ENCODE measurements at regions not wholly inside any gene's neighbourhood (a gene's known extent, or its start where the extent isn't known, plus 50 kb on each side); places are given as distances from the start of the nearest gene placed in this dataset.

DNA sequence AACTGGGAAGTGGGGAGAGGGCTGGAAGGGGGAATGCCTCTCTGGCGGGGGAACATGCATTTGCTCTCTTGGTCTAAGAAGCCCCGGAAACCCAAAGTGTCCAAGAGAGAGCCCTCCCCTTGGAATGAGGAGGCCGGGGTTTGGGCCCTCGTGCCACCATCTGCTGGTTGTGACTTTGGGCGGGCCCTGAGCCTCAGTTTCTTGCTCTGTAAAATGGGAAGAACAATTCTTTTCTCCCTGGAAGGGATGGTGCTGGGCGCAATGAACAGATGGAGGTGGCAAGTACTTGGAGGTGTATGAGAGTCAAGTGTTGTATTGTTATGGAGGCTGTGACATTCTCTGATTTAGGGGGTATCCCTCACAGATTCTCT, 69.9 kb upstream of the TARDBP start:
- ATAC-seq = no peak
- no peak for TF ChIP-seq ARNTL (CRISPR knock-in tag; IDR thresholded peaks at IDR 0.05; ENCODE audit: borderline replicate concordance, low read depth)
- TF ChIP-seq ZFP3 (CRISPR knock-in tag; IDR thresholded peaks at IDR 0.05) = no peak
- TF ChIP-seq TCF4 (CRISPR knock-in tag; IDR thresholded peaks at IDR 0.05; ENCODE audit: borderline replicate concordance) = no peak
- no peak for TF ChIP-seq RARB (CRISPR knock-in tag; IDR thresholded peaks at IDR 0.05)
- no peak for TF ChIP-seq SNAI2 (CRISPR knock-in tag; IDR thresholded peaks at IDR 0.05)
- TF ChIP-seq GLIS3 (CRISPR knock-in tag; IDR thresholded peaks at IDR 0.05) = no peak
- TF ChIP-seq, protein P1, sequence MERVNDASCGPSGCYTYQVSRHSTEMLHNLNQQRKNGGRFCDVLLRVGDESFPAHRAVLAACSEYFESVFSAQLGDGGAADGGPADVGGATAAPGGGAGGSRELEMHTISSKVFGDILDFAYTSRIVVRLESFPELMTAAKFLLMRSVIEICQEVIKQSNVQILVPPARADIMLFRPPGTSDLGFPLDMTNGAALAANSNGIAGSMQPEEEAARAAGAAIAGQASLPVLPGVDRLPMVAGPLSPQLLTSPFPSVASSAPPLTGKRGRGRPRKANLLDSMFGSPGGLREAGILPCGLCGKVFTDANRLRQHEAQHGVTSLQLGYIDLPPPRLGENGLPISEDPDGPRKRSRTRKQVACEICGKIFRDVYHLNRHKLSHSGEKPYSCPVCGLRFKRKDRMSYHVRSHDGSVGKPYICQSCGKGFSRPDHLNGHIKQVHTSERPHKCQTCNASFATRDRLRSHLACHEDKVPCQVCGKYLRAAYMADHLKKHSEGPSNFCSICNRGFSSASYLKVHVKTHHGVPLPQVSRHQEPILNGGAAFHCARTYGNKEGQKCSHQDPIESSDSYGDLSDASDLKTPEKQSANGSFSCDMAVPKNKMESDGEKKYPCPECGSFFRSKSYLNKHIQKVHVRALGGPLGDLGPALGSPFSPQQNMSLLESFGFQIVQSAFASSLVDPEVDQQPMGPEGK (CRISPR knock-in tag; IDR thresholded peaks at IDR 0.05; ENCODE audit: borderline replicate concordance) = no peak
- no peak for TF ChIP-seq ZNF8 (CRISPR knock-in tag; IDR thresholded peaks at IDR 0.05)
- TF ChIP-seq BACH2 (CRISPR knock-in tag; IDR thresholded peaks at IDR 0.05; ENCODE audit: borderline replicate concordance) = no peak
- no peak for TF ChIP-seq ZFP30 (CRISPR knock-in tag; IDR thresholded peaks at IDR 0.05)
- no peak for TF ChIP-seq PPARA (CRISPR knock-in tag; IDR thresholded peaks at IDR 0.05; ENCODE audit: borderline replicate concordance)

DNA sequence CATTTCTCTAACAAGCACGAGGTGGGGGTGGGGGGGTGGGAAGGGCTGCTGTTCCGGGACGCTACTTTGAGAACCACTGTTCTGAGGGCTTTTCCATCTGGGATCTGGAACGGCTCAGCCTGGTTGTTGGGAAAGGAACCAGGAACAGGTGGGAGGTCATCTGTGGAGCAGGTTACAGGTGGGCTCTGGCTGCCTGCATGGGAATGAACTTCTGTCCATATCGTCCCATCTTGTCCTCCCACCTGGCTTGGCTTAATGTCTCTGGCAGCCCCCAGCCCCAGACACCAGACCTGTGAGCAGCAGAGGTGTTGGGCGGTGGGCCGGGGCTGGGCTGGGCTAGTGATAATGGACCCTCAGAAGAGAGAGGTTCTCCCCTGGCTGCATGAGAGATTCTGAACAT, 69.4 kb upstream of the TARDBP start:
- TF ChIP-seq ZNF70 (CRISPR knock-in tag; IDR thresholded peaks at IDR 0.05) (no peak), TCF4 (CRISPR knock-in tag; IDR thresholded peaks at IDR 0.05; ENCODE audit: borderline replicate concordance) (no peak), ISL1 (CRISPR knock-in tag; IDR thresholded peaks at IDR 0.05) (no peak), TOX (CRISPR knock-in tag; IDR thresholded peaks at IDR 0.05; ENCODE audit: borderline replicate concordance) (no peak), ZNF8 (CRISPR knock-in tag; IDR thresholded peaks at IDR 0.05) (no peak), ARNTL (CRISPR knock-in tag; IDR thresholded peaks at IDR 0.05; ENCODE audit: borderline replicate concordance, low read depth) (no peak)
- TF ChIP-seq, protein P2, sequence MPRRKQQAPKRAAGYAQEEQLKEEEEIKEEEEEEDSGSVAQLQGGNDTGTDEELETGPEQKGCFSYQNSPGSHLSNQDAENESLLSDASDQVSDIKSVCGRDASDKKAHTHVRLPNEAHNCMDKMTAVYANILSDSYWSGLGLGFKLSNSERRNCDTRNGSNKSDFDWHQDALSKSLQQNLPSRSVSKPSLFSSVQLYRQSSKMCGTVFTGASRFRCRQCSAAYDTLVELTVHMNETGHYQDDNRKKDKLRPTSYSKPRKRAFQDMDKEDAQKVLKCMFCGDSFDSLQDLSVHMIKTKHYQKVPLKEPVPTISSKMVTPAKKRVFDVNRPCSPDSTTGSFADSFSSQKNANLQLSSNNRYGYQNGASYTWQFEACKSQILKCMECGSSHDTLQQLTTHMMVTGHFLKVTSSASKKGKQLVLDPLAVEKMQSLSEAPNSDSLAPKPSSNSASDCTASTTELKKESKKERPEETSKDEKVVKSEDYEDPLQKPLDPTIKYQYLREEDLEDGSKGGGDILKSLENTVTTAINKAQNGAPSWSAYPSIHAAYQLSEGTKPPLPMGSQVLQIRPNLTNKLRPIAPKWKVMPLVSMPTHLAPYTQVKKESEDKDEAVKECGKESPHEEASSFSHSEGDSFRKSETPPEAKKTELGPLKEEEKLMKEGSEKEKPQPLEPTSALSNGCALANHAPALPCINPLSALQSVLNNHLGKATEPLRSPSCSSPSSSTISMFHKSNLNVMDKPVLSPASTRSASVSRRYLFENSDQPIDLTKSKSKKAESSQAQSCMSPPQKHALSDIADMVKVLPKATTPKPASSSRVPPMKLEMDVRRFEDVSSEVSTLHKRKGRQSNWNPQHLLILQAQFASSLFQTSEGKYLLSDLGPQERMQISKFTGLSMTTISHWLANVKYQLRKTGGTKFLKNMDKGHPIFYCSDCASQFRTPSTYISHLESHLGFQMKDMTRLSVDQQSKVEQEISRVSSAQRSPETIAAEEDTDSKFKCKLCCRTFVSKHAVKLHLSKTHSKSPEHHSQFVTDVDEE (CRISPR knock-in tag; IDR thresholded peaks at IDR 0.05) = no peak
- TF ChIP-seq, protein P3, sequence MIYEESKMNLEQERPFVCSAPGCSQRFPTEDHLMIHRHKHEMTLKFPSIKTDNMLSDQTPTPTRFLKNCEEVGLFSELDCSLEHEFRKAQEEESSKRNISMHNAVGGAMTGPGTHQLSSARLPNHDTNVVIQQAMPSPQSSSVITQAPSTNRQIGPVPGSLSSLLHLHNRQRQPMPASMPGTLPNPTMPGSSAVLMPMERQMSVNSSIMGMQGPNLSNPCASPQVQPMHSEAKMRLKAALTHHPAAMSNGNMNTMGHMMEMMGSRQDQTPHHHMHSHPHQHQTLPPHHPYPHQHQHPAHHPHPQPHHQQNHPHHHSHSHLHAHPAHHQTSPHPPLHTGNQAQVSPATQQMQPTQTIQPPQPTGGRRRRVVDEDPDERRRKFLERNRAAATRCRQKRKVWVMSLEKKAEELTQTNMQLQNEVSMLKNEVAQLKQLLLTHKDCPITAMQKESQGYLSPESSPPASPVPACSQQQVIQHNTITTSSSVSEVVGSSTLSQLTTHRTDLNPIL (CRISPR knock-in tag; IDR thresholded peaks at IDR 0.05; ENCODE audit: low read depth) = no peak
- ATAC-seq = no peak

DNA sequence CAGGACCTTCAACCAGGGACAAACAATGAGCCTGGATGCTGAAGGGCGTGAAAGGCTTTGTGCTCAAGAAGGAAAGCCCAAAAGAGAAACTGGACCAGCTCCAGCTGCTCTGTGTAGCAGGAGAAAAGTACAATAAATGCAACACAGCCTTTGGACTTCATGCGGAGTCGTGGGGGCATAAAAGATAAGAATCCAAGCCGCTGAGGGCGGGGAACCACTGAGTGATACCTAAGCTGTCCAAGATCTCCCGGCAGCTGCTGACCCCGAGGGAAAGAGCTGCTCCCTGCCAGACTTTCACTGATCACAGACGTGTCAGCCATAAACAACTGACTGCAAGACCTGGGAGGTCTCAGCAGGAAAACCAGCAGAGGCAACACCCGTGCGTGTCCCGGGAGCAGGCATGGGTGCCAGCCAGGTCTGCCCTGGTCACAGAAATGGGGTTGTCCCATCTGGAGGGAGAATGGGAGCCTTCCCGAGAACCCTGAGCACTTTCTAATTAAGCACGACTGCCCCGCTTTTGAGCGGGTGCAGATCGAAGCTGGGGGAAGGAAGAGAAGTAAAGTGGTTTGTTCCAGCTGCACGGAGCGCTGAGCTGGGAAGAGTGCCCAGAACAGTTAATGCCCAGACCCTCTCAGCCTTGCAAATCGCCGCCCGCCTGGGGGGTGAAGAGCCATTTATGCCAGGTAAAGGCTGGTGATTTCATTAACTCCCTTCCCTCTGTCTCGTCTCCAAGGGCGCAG, 68.3 kb upstream of the TARDBP start:
- TF ChIP-seq SNAI2 (CRISPR knock-in tag; IDR thresholded peaks at IDR 0.05) (no peak), TCF4 (CRISPR knock-in tag; IDR thresholded peaks at IDR 0.05; ENCODE audit: borderline replicate concordance) (no peak), ISL1 (CRISPR knock-in tag; IDR thresholded peaks at IDR 0.05) (no peak)
- peak; percentile 44 for ATAC-seq

DNA sequence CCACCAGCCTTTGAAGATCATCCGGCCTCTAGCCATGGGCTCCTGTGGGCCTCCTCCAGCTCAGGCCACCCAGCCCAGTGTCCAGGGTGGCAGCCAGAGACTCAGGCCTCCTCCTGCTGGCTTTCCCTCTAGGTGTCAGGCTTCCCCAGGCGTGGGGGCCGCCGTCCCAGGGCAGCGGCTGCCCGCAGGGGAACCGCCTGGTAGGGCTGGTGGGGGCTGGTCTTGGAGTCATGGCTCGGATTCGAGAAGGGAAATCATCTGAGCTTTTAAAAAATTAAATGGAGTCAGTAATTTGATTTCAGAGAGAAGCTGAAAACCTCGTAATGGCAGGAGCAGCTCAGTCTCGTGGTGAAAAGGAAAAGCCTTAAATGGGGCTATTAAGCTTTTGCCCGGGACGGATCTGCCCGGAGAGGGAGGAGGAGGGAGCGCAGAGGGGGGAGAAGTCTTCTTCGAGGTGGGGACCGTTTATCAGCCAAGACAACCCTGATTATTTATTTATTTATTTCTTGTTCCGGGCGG, 66.4 kb upstream of the TARDBP start:
- TF ChIP-seq, protein P1 (CRISPR knock-in tag; IDR thresholded peaks at IDR 0.05; ENCODE audit: borderline replicate concordance) = peak; percentile 72; the same call in 1 of the 2 replicates
- no peak for TF ChIP-seq ZNF8 (CRISPR knock-in tag; IDR thresholded peaks at IDR 0.05)
- ATAC-seq = peak; percentile 41

DNA sequence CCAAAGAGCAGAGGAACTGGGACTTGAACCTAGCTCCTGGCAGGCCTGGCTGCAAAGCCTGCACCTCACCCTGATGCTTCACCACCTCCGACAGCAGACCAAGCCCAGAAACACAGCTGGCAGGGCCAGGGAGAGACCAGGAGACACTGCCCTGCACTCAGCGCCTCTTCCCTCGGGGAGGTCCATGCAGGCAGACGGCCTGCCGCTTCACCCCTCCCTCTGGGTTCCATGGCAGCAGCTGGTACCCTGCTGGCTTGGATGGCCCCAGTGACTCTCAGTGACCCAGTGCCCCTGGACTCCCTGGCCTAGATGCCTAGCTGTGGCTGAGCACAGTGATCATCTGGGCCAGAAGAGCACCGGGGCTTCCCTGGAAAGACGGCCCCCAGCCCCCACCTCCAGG, 65.3 kb upstream of the TARDBP start:
- no peak for ATAC-seq
- TF ChIP-seq ESRRG (CRISPR knock-in tag; IDR thresholded peaks at IDR 0.05) (no peak), CSDC2 (CRISPR knock-in tag; IDR thresholded peaks at IDR 0.05) (no peak), ARNTL (CRISPR knock-in tag; IDR thresholded peaks at IDR 0.05; ENCODE audit: borderline replicate concordance, low read depth) (no peak), OSR1 (CRISPR knock-in tag; IDR thresholded peaks at IDR 0.05) (no peak), ZNF565 (CRISPR knock-in tag; conservative IDR thresholded peaks at IDR 0.05; ENCODE audit: low read depth) (no peak), ZNF70 (CRISPR knock-in tag; IDR thresholded peaks at IDR 0.05) (no peak)
- TF ChIP-seq, protein P1 (CRISPR knock-in tag; IDR thresholded peaks at IDR 0.05; ENCODE audit: borderline replicate concordance) = no peak
